ENCODE measurements at regions not wholly inside any gene's neighbourhood (a gene's known extent, or its start where the extent isn't known, plus 50 kb on each side); places are given as distances from the start of the nearest gene placed in this dataset.

- H3K27ac Mint-ChIP-seq = no peak overlapping the region
- ATAC-seq = no peak
These were observed 61.6 kb downstream of the CCR1 start for GRCh38 chr3:46146548-46146947.

GRCh38 chr3:46146021-46146420 lies 62.1 kb downstream of the CCR1 start:
- DNase-seq (ENCODE audit: low spot score in 2 of 2) (no peak), ATAC-seq (no peak)
- Mint-ChIP-seq H3K9me3 (no peaks in the 10 kb centered on the region), H3K4me1 (peaks cover 9% of the 10 kb centered on the region), H3K27ac (no peak overlapping the region), H3K4me3 (no peak overlapping the region), H3K36me3 (no peaks in the 10 kb centered on the region)

More at GRCh38 chr3:46146548-46146947, 61.6 kb downstream of the CCR1 start:
- Mint-ChIP-seq H3K4me3 (no peak overlapping the region), H3K4me1 (peaks cover 9% of the 10 kb centered on the region), H3K9me3 (no peaks in the 10 kb centered on the region), H3K36me3 (no peaks in the 10 kb centered on the region)
- no peak for DNase-seq (ENCODE audit: low spot score in 2 of 2)

DNA sequence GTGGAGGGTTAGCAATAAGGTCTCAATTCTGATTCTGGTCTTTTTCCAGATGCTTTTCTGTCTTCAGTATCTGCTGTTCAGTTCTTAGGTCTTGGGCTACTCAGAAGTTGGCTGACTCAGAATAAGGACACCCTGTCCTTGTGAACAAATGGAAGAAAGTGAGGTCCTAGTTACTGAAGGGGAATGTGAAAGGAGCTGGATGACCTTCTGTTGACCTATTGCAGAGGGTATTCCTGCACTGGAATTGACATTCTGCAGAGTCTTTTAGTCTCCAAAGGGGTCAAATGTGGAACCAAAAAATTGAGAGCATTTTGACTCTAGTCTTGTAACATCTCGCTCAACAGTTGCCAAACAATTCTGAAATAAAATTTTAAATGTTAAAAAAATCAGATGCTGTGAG lies 63.0 kb downstream of the CCR1 start:
- no peak for ATAC-seq
- Mint-ChIP-seq H3K9me3 (no peaks in the 10 kb centered on the region), H3K27ac (no peak overlapping the region), H3K36me3 (no peaks in the 10 kb centered on the region), H3K4me1 (peaks cover 9% of the 10 kb centered on the region), H3K4me3 (no peak overlapping the region)
- no peak for DNase-seq (ENCODE audit: low spot score in 2 of 2)

DNA sequence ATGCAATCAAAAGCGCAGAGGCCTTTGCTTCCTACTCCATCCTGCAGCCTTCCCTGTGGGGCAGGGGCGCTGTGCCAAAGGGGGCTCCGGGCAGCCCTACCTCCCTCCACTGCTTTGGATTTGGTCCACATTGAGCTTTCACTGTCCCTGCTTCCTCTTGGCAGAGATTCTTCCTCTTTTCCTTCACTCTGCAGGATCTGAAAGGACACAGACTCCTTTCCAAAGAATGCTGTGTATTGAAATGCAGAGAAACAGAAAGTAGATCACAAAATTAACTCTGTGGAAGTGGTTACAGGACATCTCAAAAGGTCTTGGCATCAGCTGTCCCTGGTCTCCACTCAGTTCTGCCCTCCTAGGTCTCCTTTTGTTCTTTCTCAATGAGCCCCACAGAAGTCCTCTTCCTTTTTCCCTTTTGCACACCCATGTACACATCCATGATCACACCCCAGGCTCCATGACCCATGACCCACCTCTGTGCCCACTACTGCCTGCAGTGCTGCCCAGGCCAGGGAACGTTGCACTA lies 64.1 kb downstream of the CCR1 start:
- no peaks in the 10 kb centered on the region for H3K36me3 Mint-ChIP-seq
- no peak overlapping the region for H3K27ac Mint-ChIP-seq
- no peak overlapping the region for H3K4me3 Mint-ChIP-seq
- H3K4me1 Mint-ChIP-seq = peaks cover 9% of the 10 kb centered on the region
- H3K9me3 Mint-ChIP-seq = no peaks in the 10 kb centered on the region
- no peak for ATAC-seq
- no peak for DNase-seq (ENCODE audit: low spot score in 2 of 2)

DNA sequence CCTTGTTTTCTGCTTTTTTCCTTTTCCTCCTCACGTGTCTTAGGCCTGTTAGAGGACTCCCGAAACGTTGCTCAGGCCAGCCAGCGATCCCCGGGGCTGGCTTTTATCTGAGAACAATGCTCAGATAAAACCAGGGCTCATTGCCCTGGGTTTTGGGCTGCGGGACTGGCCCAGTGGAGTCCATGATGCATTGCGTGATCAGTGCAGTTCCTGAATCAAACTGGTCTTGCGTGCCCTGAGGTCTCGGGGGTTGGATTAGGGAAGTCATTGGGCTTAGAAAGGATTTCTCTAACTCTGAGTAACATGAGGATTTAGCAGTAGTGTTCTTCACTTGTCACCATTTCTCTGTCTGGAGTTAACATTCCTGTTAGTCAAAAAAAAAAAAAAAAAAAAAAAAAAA lies 66.3 kb downstream of the CCR1 start:
- no peak for ATAC-seq
- Mint-ChIP-seq H3K36me3 (no peaks in the 10 kb centered on the region), H3K4me1 (peaks cover 6% of the 10 kb centered on the region), H3K4me3 (no peak overlapping the region), H3K9me3 (no peaks in the 10 kb centered on the region), H3K27ac (no peak overlapping the region)
- no peak for DNase-seq (ENCODE audit: low spot score in 2 of 2)

DNA sequence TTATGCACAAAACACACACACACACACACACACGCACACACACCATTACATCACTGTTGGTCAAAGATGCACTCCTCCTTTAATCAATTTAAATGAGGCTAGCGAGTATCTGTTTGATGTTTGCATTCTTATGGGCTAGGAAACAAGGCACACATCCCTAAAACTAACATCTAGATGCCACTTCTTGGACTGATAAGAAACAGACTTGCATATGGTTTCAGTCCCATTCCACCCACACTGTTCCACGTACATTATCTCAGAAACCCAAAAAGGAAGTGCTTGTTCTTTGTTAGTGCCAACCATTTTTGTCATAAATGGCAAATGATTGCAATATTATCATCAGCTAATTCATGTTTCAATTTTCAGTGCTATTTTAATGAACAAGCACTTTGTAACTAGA lies 69.5 kb downstream of the CCR1 start:
- no peak for DNase-seq (ENCODE audit: low spot score in 2 of 2)
- no peaks in the 10 kb centered on the region for H3K9me3 Mint-ChIP-seq
- H3K4me1 Mint-ChIP-seq = no peaks in the 10 kb centered on the region
- no peaks in the 10 kb centered on the region for H3K36me3 Mint-ChIP-seq
- ATAC-seq = no peak
- no peak overlapping the region for H3K4me3 Mint-ChIP-seq
- H3K27ac Mint-ChIP-seq = no peak overlapping the region

DNA sequence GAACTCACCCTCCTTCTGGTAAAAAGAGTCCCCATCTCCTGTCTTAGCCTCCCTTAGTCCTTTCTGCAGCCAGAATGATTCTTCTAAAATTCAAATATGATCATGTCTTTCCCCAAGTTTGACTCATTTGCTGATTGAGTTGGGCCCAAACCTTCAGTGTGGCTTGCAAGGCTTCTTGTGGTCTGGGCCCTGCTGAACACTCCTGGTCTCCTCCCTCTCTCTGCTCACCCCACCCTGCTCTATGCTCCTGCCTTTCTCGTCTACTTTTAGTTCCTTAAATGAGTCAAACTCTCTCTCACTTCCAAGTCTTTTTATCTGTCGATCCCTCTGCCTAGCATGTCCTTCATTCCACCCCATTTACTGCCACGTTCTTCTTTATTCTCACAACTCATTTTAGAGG lies 72.6 kb downstream of the CCR1 start:
- H3K9me3 Mint-ChIP-seq = no peaks in the 10 kb centered on the region
- H3K27ac Mint-ChIP-seq = no peak overlapping the region
- no peak overlapping the region for H3K4me3 Mint-ChIP-seq
- DNase-seq (ENCODE audit: low spot score in 2 of 2) (no peak), ATAC-seq (peak; percentile 85)
- H3K36me3 Mint-ChIP-seq = no peaks in the 10 kb centered on the region
- H3K4me1 Mint-ChIP-seq = peaks cover 4% of the 10 kb centered on the region

GRCh38 chr3:46133285-46133684 lies 74.8 kb downstream of the CCR1 start:
- Mint-ChIP-seq H3K4me3 (no peak overlapping the region), H3K9me3 (no peaks in the 10 kb centered on the region), H3K27ac (no peak overlapping the region), H3K36me3 (no peaks in the 10 kb centered on the region), H3K4me1 (peaks cover 19% of the 10 kb centered on the region)
- ATAC-seq (no peak), DNase-seq (ENCODE audit: low spot score in 2 of 2) (no peak)

- DNase-seq (ENCODE audit: low spot score in 2 of 2) = no peak
- Mint-ChIP-seq H3K36me3 (no peaks in the 10 kb centered on the region), H3K27ac (no peak overlapping the region), H3K9me3 (no peaks in the 10 kb centered on the region), H3K4me3 (no peak overlapping the region), H3K4me1 (peaks cover 19% of the 10 kb centered on the region)
- ATAC-seq = no peak
These were observed 75.5 kb downstream of the CCR1 start for GRCh38 chr3:46132565-46132964.

DNA sequence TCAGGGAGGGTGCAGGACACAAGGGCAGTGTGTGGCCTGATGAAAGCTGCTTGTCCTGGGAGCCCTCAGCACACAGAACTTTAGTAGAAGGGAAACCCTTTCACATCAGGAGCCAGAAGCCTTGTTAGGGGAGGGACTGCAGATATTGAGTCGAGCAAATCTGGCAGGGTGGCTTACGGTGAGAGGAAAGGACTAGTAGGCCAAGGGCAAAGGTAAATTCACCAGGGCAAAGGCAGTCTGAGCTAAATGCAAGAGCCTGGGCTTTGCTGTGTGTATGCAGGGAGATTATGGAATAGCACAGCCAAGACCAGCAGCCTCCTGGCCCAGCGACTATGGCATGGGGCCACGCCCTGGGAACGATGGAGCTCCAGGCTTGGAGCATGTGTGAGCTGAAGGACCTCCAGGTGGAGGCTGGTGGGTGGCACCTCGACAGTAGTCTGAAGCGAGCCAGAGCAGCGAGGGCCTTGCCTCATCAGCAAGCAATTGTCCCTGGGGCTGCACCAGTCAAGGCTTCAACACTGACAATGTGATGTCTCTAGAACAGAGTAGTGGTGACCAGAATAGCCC lies 76.1 kb downstream of the CCR1 start:
- ATAC-seq (no peak), DNase-seq (ENCODE audit: low spot score in 2 of 2) (no peak)
- Mint-ChIP-seq H3K27ac (no peak overlapping the region), H3K4me1 (peaks cover 19% of the 10 kb centered on the region), H3K4me3 (no peak overlapping the region), H3K9me3 (no peaks in the 10 kb centered on the region), H3K36me3 (no peaks in the 10 kb centered on the region)

- DNase-seq (ENCODE audit: low spot score in 2 of 2) = no peak
- Mint-ChIP-seq H3K4me1 (peaks cover 19% of the 10 kb centered on the region), H3K36me3 (no peaks in the 10 kb centered on the region), H3K27ac (no peak overlapping the region), H3K9me3 (no peaks in the 10 kb centered on the region), H3K4me3 (no peak overlapping the region)
- ATAC-seq = no peak
These were observed 77.3 kb downstream of the CCR1 start for GRCh38 chr3:46130631-46131310.

DNA sequence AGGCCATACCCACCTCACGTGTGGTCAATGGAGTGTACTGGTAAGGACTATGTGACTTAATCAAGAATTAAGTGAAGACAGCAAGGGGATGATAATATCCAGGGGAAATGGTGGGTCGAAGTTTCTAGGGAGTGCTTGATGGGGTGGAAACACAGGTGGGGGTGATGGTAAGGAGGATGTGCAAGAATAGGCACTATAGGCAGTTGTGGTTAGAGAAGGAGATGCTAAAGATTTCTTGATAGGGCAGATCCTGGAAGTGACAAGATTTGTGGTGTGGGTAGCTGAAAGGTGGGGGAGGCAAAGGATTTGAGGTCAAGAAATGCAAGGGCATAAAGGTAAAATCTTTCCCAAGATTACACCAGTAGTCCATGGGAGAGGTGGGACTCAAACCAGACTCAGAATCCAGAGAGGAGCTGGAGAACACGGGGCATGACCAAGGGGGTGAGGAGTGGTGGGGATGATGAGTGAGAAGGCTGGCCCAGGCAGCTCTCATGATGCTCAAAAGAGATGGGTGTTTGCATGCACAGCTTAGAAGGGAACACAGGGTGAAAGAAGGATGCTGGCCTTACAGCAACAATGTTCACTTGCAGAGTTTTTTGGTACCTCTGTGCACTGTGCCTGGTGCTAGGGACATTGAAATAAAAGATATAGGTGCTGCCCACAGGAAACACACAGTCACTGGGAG lies 78.4 kb downstream of the CCR1 start:
- H3K27ac Mint-ChIP-seq = no peak overlapping the region
- H3K36me3 Mint-ChIP-seq = no peaks in the 10 kb centered on the region
- H3K9me3 Mint-ChIP-seq = no peaks in the 10 kb centered on the region
- ATAC-seq (no peak), DNase-seq (ENCODE audit: low spot score in 2 of 2) (no peak)
- peaks cover 19% of the 10 kb centered on the region for H3K4me1 Mint-ChIP-seq
- H3K4me3 Mint-ChIP-seq = no peak overlapping the region

DNA sequence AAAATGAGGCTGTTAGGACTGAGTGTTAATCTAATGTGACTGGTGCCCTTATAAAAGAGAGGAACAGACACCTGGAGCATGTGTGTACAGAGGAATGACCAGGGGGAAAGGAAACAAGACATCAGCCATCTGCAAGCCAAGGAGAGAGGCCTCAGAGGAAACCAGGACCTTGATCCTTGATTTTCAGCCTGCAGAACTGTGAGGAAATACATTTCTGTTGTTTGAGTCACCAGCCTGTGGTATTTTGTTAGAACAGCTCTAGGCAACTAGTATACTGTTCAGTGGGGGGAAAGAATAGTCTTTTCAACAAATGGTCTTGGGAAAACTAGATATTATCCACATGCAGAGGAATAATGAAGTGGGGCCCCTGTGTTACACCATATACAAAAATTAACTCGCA lies 80.6 kb downstream of the CCR1 start:
- no peaks in the 10 kb centered on the region for H3K36me3 Mint-ChIP-seq
- no peak overlapping the region for H3K27ac Mint-ChIP-seq
- ATAC-seq (no peak), DNase-seq (ENCODE audit: low spot score in 2 of 2) (no peak)
- H3K4me3 Mint-ChIP-seq = no peak overlapping the region
- no peaks in the 10 kb centered on the region for H3K9me3 Mint-ChIP-seq
- peaks cover 19% of the 10 kb centered on the region for H3K4me1 Mint-ChIP-seq

DNA sequence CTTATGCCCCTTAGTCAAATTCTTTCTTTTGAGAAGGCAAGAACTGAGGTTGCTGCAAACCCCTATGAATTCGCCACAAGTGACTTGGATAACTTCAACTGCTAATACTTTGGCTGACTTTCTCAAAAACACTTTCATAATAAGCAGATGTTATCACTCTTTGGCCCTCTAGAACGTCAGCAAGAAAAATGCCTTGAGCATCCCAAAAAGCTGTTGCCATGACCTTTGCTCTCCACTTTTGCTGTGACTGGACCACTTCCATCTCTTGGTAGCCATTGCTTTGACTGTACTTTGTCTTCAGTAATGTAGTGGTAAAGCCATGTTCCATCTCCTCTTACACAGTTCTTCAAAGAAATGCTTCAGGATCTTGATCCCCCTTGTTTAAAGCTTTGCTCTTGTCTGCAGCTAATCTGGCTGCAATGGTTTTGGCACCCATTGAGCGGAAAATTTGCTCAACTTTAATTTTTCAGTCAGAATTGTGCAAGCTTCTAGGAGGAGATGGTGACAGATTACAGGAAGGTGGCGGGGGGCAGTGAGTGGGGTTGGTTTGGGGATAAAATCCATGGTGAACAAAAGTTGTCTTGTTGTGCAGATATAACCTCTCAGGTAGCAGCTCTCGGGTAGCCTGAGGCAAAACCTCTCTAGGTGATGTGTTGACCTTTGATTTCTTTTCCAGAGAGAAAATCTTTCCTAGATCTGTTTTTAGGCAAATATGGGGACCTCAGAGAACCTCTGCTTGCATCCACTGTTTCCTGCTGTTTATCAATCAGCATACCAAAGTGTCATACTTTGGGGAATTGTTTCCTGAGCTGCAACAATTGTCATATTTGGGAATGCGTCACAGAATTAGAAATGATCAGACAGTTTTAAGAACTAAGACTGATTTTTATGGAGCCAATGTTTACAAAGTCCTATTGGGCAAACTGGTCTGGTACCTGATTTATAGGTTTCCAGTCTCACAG lies 83.6 kb downstream of the CCR1 start:
- H3K27ac Mint-ChIP-seq = no peak overlapping the region
- no peak overlapping the region for H3K4me3 Mint-ChIP-seq
- no peaks in the 10 kb centered on the region for H3K9me3 Mint-ChIP-seq
- ATAC-seq (no peak), DNase-seq (ENCODE audit: low spot score in 2 of 2) (no peak)
- H3K4me1 Mint-ChIP-seq = peaks cover 6% of the 10 kb centered on the region
- no peaks in the 10 kb centered on the region for H3K36me3 Mint-ChIP-seq

DNA sequence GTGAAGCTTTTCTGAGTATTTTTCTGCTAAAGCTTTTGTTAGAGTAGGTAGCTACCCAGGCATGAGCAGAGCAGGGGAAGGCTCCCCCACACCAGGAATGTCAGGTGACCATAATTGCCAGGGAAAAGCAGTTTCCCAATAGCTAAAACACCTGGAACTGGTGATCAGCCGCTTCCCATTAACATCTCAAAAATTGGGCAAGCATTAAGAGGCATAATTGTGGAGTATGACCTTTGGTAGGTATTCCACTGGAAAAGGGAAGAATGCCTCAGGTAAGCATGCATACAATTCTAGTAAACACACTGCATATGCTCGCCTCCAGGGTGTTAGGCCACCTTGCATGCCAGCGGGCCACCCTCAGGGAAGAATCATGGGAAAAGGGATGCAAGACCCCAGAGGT lies 84.5 kb downstream of the CCR1 start:
- Mint-ChIP-seq H3K27ac (no peak overlapping the region), H3K9me3 (no peaks in the 10 kb centered on the region), H3K4me1 (no peaks in the 10 kb centered on the region), H3K36me3 (no peaks in the 10 kb centered on the region), H3K4me3 (no peak overlapping the region)
- DNase-seq (ENCODE audit: low spot score in 2 of 2) (no peak), ATAC-seq (no peak)

Data from stimulated activated effector memory CD8-positive, alpha-beta T cell treated with anti-CD3 and anti-CD28 coated beads, Interleukin-12 subunit alpha, Interleukin-12 subunit beta, amount 100 ng/mL, for 72 hours (primary cell).